ENCODE measurements at regions not wholly inside any gene's neighbourhood (a gene's known extent, or its start where the extent isn't known, plus 50 kb on each side); places are given as distances from the start of the nearest gene placed in this dataset.

DNA sequence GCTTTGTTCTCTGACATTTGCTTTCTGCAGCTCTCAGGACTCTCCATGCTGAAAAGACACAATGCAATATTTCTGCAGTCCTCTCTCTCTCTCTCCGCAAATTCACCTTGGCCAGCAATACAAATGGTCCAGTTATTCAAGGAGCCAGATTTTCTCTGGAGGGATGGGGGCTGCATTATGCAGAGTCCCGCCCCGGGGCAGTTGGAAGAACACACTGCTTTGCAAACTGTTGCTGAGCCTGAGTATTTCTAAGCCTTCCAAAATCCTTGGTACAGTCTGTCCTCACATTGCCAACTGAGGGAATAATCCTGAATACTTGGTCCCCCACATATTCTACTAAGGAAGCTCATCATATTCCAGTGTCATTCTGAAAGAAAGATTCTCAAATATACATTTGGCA, 94.3 kb upstream of the ZC3H12C start:
- no peak for TF ChIP-seq EP300 (IDR thresholded peaks at IDR 0.05; ENCODE audit: borderline replicate concordance in 1 of 2, control insufficient read depth in 1 of 2, low read depth in 2 of 2, low read length in 2 of 2)
- TF ChIP-seq EZH2 (IDR thresholded peaks at IDR 0.05; ENCODE audit: borderline replicate concordance, control insufficient read depth, low read depth, low read length), result no peak
- no peak for TF ChIP-seq POLR2A (IDR thresholded peaks at IDR 0.05; ENCODE audit: low read depth, low read length)
- no peak for TF ChIP-seq CTCF (IDR thresholded peaks at IDR 0.05 in 2 of 3, conservative IDR thresholded peaks at IDR 0.05 in 1 of 3; ENCODE audit: control insufficient read depth in 2 of 3, extremely low read depth in 1 of 3, insufficient read depth in 1 of 3, low read depth in 3 of 3, low read length in 3 of 3)
- no peak for TF ChIP-seq USF2 (IDR thresholded peaks at IDR 0.05; ENCODE audit: borderline replicate concordance, low read depth, low read length)
- no peak for TF ChIP-seq NFYB (IDR thresholded peaks at IDR 0.05; ENCODE audit: insufficient read depth, low read depth, low read length)
- no peak for TF ChIP-seq ETV6 (conservative IDR thresholded peaks at IDR 0.05 in 1 of 2, IDR thresholded peaks at IDR 0.05 in 1 of 2; ENCODE audit: borderline replicate concordance in 1 of 2, low read depth in 1 of 2)
- no peak for TF ChIP-seq CBX3 (IDR thresholded peaks at IDR 0.05; ENCODE audit: borderline replicate concordance, low read depth)
- TF ChIP-seq MXI1 (IDR thresholded peaks at IDR 0.05; ENCODE audit: low read depth, low read length), result no peak
- no peak for TF ChIP-seq CREB1 (IDR thresholded peaks at IDR 0.05; ENCODE audit: low read depth)
- TF ChIP-seq CHD2 (IDR thresholded peaks at IDR 0.05; ENCODE audit: borderline replicate concordance, low read depth, low read length), result no peak
